HG03060 (cell line): ENCODE measurements at regions not wholly inside any gene's neighbourhood (a gene's known extent, or its start where the extent isn't known, plus 50 kb on each side); places are given as distances from the start of the nearest gene placed in this dataset.

Source experiments
- ATAC-seq: cut with Tn5 transposase; IDR thresholded peaks from one replicate; pipeline ENCODE4 v1.9.1; 2021; ENCODE audit warnings: low read depth, moderate number of reproducible peaks; ENCODE audit not compliant: unreplicated experiment

GRCh38 chr2:120424274-120424796, 78.4 kb downstream of the INHBB start:
- no peak for ATAC-seq

- no peak for ATAC-seq
Measured at GRCh38 chr2:120425014-120425413, 79.1 kb downstream of the INHBB start.

- no peak for ATAC-seq
Measured at GRCh38 chr2:120428748-120429147, 82.8 kb downstream of the INHBB start.

- ATAC-seq = no peak
Measured at GRCh38 chr2:120429586-120430500, 83.9 kb downstream of the INHBB start.

GRCh38 chr2:120430501-120430830, 84.5 kb downstream of the INHBB start:
- ATAC-seq = no peak

- no peak for ATAC-seq
Measured at GRCh38 chr2:120430957-120431356, 85.0 kb downstream of the INHBB start.

GRCh38 chr2:120431386-120432292, 85.7 kb downstream of the INHBB start:
- ATAC-seq = no peak

- no peak for ATAC-seq
Measured at GRCh38 chr2:120432293-120432975, 86.5 kb downstream of the INHBB start.

- no peak for ATAC-seq
Measured at GRCh38 chr2:120432976-120433815, 87.3 kb downstream of the INHBB start.

GRCh38 chr2:120433816-120434290, 87.9 kb downstream of the INHBB start:
- ATAC-seq = no peak

- ATAC-seq = no peak
Measured at GRCh38 chr2:120434492-120435308, 88.8 kb downstream of the INHBB start.

- no peak for ATAC-seq
Measured at GRCh38 chr2:120435671-120436459, 89.9 kb downstream of the INHBB start.

- no peak for ATAC-seq
Measured at GRCh38 chr2:120436460-120436739, 90.5 kb downstream of the INHBB start.

- ATAC-seq = no peak
Measured at GRCh38 chr2:120436885-120437603, 91.1 kb downstream of the INHBB start.

GRCh38 chr2:120437604-120438000, 91.7 kb downstream of the INHBB start:
- ATAC-seq = no peak

GRCh38 chr2:120438301-120439066, 92.5 kb downstream of the INHBB start:
- no peak for ATAC-seq

- no peak for ATAC-seq
Measured at GRCh38 chr2:120439067-120439368, 93.1 kb downstream of the INHBB start.
